Type B pancreatic cell (in vitro differentiated cells): ENCODE measurements at regions not wholly inside any gene's neighbourhood (a gene's known extent, or its start where the extent isn't known, plus 50 kb on each side); places are given as distances from the start of the nearest gene placed in this dataset.

Experiments
- DNase-seq: peaks from one replicate; pipeline ENCODE4 v3.0.0; 2021; ENCODE audit warnings: mixed read lengths; ENCODE audit not compliant: unreplicated experiment; ENCODE audit errors: extremely low spot score
- H3K27ac Mint-ChIP-seq: 2 replicates; pipeline ENCODE4 v1.8.0; 2021; ENCODE audit warnings: mild to moderate bottlenecking, mixed read lengths
- H3K27me3 Mint-ChIP-seq: 2 replicates; pipeline ENCODE4 v1.8.0; 2021; ENCODE audit warnings: mixed read lengths
- H3K36me3 Mint-ChIP-seq: 2 replicates; pipeline ENCODE4 v1.8.0; 2021; ENCODE audit warnings: mixed read lengths
- H3K4me1 Mint-ChIP-seq: one replicate; pipeline ENCODE4 v1.8.0; 2021; ENCODE audit warnings: mixed read lengths; ENCODE audit not compliant: unreplicated experiment
- H3K4me3 Mint-ChIP-seq: 2 replicates; pipeline ENCODE4 v1.8.0; 2021; ENCODE audit warnings: mild to moderate bottlenecking, mixed read lengths
- H3K9me3 Mint-ChIP-seq: 2 replicates; pipeline ENCODE4 v1.8.0; 2021; ENCODE audit warnings: mixed read lengths
- TF ChIP-seq, protein P1 (sequence below): fragments of 200-600 bp; sonication (generic); conservative IDR thresholded peaks from 2 replicates; pipeline ENCODE4 v1.5.0; 2021; ENCODE audit warnings: antibody characterized with exemption, mild to moderate bottlenecking

DNA sequence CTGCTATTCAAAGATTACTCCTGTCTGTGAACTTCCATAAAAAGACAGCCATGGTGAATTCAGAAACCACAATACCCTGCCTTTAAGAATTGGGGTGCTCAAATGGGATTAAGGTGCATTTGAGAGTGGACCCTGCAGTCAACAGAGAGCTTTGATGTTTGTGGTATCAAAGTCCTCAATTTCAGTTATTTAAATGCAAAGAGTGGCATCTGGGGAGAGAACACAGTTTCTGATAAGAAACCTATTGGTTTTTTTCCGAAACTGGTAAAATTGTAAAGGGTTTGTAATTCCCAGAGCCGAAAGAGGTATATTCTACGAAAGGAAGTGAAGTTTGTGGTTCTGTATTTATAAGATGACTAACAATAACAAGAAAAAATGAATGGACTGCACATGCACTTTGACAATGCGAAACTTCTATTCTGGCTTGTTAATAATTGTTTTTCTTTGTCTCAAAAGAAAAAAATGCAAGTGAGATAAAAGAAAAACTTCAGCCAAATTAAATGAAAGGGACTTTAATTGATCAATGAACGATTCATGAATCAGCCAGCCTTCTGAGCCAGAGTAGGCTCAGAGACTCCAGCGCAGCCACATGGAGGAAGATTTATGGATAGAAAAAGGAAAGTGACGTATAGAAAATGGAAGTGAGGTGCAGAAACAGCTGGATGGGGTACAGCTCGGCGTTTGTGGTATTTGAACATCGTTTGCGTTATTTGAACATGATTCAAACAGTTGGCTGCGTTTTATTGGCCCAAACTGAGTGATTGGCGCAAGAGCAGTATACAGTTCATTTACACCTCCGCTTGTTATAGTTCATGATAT, 70.5 kb upstream of the DUSP22 start:
- Mint-ChIP-seq H3K27me3 (peaks cover 7% of the 10 kb centered on the region), H3K27ac (no peak overlapping the region), H3K9me3 (no peaks in the 10 kb centered on the region), H3K4me1 (peaks cover 13% of the 10 kb centered on the region), H3K4me3 (no peak overlapping the region), H3K36me3 (no peaks in the 10 kb centered on the region)
- TF ChIP-seq, protein P1, sequence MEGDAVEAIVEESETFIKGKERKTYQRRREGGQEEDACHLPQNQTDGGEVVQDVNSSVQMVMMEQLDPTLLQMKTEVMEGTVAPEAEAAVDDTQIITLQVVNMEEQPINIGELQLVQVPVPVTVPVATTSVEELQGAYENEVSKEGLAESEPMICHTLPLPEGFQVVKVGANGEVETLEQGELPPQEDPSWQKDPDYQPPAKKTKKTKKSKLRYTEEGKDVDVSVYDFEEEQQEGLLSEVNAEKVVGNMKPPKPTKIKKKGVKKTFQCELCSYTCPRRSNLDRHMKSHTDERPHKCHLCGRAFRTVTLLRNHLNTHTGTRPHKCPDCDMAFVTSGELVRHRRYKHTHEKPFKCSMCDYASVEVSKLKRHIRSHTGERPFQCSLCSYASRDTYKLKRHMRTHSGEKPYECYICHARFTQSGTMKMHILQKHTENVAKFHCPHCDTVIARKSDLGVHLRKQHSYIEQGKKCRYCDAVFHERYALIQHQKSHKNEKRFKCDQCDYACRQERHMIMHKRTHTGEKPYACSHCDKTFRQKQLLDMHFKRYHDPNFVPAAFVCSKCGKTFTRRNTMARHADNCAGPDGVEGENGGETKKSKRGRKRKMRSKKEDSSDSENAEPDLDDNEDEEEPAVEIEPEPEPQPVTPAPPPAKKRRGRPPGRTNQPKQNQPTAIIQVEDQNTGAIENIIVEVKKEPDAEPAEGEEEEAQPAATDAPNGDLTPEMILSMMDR = no peak
- no peak for DNase-seq

DNA sequence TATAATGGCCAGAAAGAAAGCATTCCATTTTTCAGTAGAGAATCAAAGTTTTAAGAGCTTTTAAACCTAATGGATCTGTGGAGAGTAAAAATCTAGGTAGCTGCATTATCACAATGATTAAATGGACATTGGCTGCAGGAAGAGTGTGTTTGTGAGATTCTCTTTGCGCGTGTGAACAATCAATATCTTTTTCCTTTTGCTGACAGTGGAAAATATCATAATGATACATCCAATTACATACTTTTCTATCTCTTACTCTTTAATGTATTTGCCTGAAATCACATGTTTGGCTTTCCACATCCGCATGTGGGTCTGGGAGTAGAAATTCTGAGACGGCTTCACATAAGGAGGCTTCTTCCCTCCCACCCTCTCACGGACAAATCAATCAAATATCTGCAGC, 69.8 kb upstream of the DUSP22 start:
- Mint-ChIP-seq H3K27ac (no peak overlapping the region), H3K4me1 (peaks cover 13% of the 10 kb centered on the region), H3K36me3 (no peaks in the 10 kb centered on the region), H3K27me3 (peaks cover 7% of the 10 kb centered on the region), H3K9me3 (no peaks in the 10 kb centered on the region), H3K4me3 (no peak overlapping the region)
- TF ChIP-seq, protein P1 = no peak
- no peak for DNase-seq

DNA sequence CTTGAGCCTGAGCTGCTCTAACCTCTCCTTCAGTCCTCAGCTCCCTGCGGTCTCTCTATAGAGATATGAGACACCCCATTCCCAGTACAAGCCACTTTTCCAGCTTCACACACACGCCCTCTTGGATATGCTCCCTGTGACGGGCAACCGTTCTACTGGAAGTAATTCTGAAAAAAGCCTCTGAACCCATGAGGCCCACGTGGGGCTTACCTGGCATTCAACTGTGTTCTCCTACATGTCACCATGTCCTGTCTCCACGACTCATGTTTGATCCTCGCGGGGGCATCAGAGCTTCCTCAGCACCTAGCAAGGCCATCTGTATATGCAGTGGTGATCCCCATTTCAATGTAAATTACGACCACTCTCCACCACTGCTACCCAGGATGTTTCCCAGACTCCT, 69.2 kb upstream of the DUSP22 start:
- Mint-ChIP-seq H3K27me3 (peaks cover 7% of the 10 kb centered on the region), H3K27ac (no peak overlapping the region), H3K9me3 (no peaks in the 10 kb centered on the region), H3K4me1 (peaks cover 13% of the 10 kb centered on the region), H3K4me3 (no peak overlapping the region), H3K36me3 (no peaks in the 10 kb centered on the region)
- DNase-seq = no peak
- TF ChIP-seq, protein P1 = no peak

DNA sequence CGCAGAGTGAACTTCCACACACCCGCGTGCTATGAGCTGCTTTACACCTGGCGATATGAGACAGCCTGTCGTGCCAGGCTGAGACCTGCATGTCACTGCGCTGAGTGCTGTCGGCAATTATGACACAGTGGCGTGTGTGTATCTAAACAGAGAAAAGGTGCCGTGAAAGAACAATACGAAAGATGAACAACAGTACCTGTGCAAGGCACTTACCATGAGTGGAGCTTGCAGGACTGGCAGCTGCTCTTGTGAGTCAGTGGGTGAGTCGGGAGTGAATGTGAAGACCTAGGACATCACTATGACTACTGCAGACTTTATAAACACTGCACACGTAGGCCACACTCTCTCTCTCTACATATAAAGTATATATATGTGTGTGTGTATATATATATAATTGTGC, 68.5 kb upstream of the DUSP22 start:
- Mint-ChIP-seq H3K4me3 (no peak overlapping the region), H3K27me3 (peaks cover 7% of the 10 kb centered on the region), H3K36me3 (no peaks in the 10 kb centered on the region), H3K27ac (no peak overlapping the region), H3K9me3 (no peaks in the 10 kb centered on the region), H3K4me1 (peaks cover 13% of the 10 kb centered on the region)
- TF ChIP-seq, protein P1 = no peak
- DNase-seq = no peak

DNA sequence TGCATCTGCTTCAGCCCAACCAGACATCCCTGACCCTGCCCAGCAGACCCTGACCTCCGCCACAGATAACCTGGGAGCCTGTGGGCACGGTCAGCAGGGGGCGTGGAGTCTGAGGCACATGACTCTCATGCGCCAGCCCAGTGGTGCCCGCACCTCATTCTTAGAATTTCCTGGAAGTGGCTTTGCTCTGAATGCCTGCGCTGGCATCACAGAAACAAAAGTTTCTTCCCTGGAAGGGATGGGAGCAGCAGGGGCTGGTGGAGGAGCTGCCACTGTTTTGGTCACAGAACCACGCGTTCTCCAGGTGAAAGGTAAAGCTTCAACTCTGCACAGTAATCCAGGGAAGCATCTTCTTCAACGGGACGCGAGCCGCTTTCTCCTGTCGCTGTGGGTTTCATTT, 67.9 kb upstream of the DUSP22 start:
- Mint-ChIP-seq H3K4me1 (peaks cover 13% of the 10 kb centered on the region), H3K27me3 (peaks cover 7% of the 10 kb centered on the region), H3K9me3 (no peaks in the 10 kb centered on the region), H3K27ac (no peak overlapping the region), H3K4me3 (no peak overlapping the region), H3K36me3 (no peaks in the 10 kb centered on the region)
- TF ChIP-seq, protein P1 = no peak
- no peak for DNase-seq
